ENCODE measurements at regions not wholly inside any gene's neighbourhood (a gene's known extent, or its start where the extent isn't known, plus 50 kb on each side); places are given as distances from the start of the nearest gene placed in this dataset.

- H3K36me3 Mint-ChIP-seq (ENCODE audit: unreplicated experiment), result peaks cover 4% of the 10 kb centered on the region
- peaks cover 3% of the 10 kb centered on the region for H3K4me1 Mint-ChIP-seq (ENCODE audit: low read depth, unreplicated experiment)
- no peak overlapping the region for H3K27ac Mint-ChIP-seq (ENCODE audit: unreplicated experiment)
- no peaks in the 10 kb centered on the region for H3K27me3 Mint-ChIP-seq (ENCODE audit: unreplicated experiment)
- no peaks in the 10 kb centered on the region for H3K9me3 Mint-ChIP-seq (ENCODE audit: unreplicated experiment)
- no peak overlapping the region for H3K4me3 Mint-ChIP-seq (ENCODE audit: unreplicated experiment)
- no peak for DNase-seq
- TF ChIP-seq CTCF (IDR thresholded peaks at IDR 0.05; ENCODE audit: partially characterized antibody, unreplicated experiment), result no peak
Observed at GRCh38 chr13:31409678-31410356, 210.0 kb downstream of the B3GLCT start.

- no peak for DNase-seq
- no peaks in the 10 kb centered on the region for H3K36me3 Mint-ChIP-seq (ENCODE audit: unreplicated experiment)
- H3K9me3 Mint-ChIP-seq (ENCODE audit: unreplicated experiment), result no peaks in the 10 kb centered on the region
- H3K27me3 Mint-ChIP-seq (ENCODE audit: unreplicated experiment), result no peaks in the 10 kb centered on the region
- TF ChIP-seq CTCF (IDR thresholded peaks at IDR 0.05; ENCODE audit: partially characterized antibody, unreplicated experiment), result no peak
- no peak overlapping the region for H3K27ac Mint-ChIP-seq (ENCODE audit: unreplicated experiment)
- H3K4me1 Mint-ChIP-seq (ENCODE audit: low read depth, unreplicated experiment), result peaks cover 3% of the 10 kb centered on the region
- H3K4me3 Mint-ChIP-seq (ENCODE audit: unreplicated experiment), result no peak overlapping the region
Observed at GRCh38 chr13:31413516-31413915, 213.7 kb downstream of the B3GLCT start.

GRCh38 chr13:31416066-31416465, 216.3 kb downstream of the B3GLCT start:
- TF ChIP-seq CTCF (IDR thresholded peaks at IDR 0.05; ENCODE audit: partially characterized antibody, unreplicated experiment), result no peak
- Mint-ChIP-seq H3K4me1 (ENCODE audit: low read depth, unreplicated experiment) (peaks cover 3% of the 10 kb centered on the region), H3K9me3 (ENCODE audit: unreplicated experiment) (no peaks in the 10 kb centered on the region), H3K4me3 (ENCODE audit: unreplicated experiment) (no peak overlapping the region), H3K27ac (ENCODE audit: unreplicated experiment) (no peak overlapping the region), H3K36me3 (ENCODE audit: unreplicated experiment) (no peaks in the 10 kb centered on the region), H3K27me3 (ENCODE audit: unreplicated experiment) (no peaks in the 10 kb centered on the region)
- no peak for DNase-seq

- Mint-ChIP-seq H3K9me3 (ENCODE audit: unreplicated experiment) (no peaks in the 10 kb centered on the region), H3K4me3 (ENCODE audit: unreplicated experiment) (no peak overlapping the region), H3K36me3 (ENCODE audit: unreplicated experiment) (no peaks in the 10 kb centered on the region), H3K27me3 (ENCODE audit: unreplicated experiment) (no peaks in the 10 kb centered on the region), H3K4me1 (ENCODE audit: low read depth, unreplicated experiment) (peaks cover 3% of the 10 kb centered on the region), H3K27ac (ENCODE audit: unreplicated experiment) (no peak overlapping the region)
- no peak for TF ChIP-seq CTCF (IDR thresholded peaks at IDR 0.05; ENCODE audit: partially characterized antibody, unreplicated experiment)
- no peak for DNase-seq
Observed at GRCh38 chr13:31418186-31418585, 218.4 kb downstream of the B3GLCT start.

GRCh38 chr13:31421756-31422155, 222.0 kb downstream of the B3GLCT start:
- no peaks in the 10 kb centered on the region for H3K4me1 Mint-ChIP-seq (ENCODE audit: low read depth, unreplicated experiment)
- no peak overlapping the region for H3K27ac Mint-ChIP-seq (ENCODE audit: unreplicated experiment)
- no peak for TF ChIP-seq CTCF (IDR thresholded peaks at IDR 0.05; ENCODE audit: partially characterized antibody, unreplicated experiment)
- H3K27me3 Mint-ChIP-seq (ENCODE audit: unreplicated experiment), result peaks cover 3% of the 10 kb centered on the region
- no peak overlapping the region for H3K4me3 Mint-ChIP-seq (ENCODE audit: unreplicated experiment)
- no peaks in the 10 kb centered on the region for H3K36me3 Mint-ChIP-seq (ENCODE audit: unreplicated experiment)
- no peak for DNase-seq
- no peaks in the 10 kb centered on the region for H3K9me3 Mint-ChIP-seq (ENCODE audit: unreplicated experiment)
